SK-N-SH treated with all-trans-retinoic acid at 6 μM for 48 hours (cell line): ENCODE measurements at regions not wholly inside any gene's neighbourhood (a gene's known extent, or its start where the extent isn't known, plus 50 kb on each side); places are given as distances from the start of the nearest gene placed in this dataset.
"Not testable (repeated sequence)": the region's sequence is repeated elsewhere in the genome, so short reads cannot be mapped to it uniquely, and the experiment has no call there.

ENCODE experiments used
- ATAC-seq: fragments of 200-7000 bp; cut with Tn5 transposase; 3 replicates; pipeline ENCODE4 v1.9.1; 2020; ENCODE audit warnings: mild to moderate bottlenecking, moderate library complexity
- ARNTL ChIP-seq: fragments of 450-650 bp; formaldehyde crosslinking; IDR thresholded peaks from 2 replicates; pipeline ENCODE4 v1.5.0; 2020; ENCODE audit warnings: low read depth, mild to moderate bottlenecking, moderate library complexity, borderline replicate concordance
- CREB5 ChIP-seq: fragments of 250-450 bp; sonication (Bioruptor Pico); IDR thresholded peaks from 2 replicates; pipeline ENCODE4 v1.5.1; 2020; ENCODE audit warnings: low read depth, mild to moderate bottlenecking, moderate library complexity
- ESRRG ChIP-seq: fragments of 250-450 bp; sonication (Bioruptor Pico); IDR thresholded peaks from 2 replicates; pipeline ENCODE4 v1.6.1; 2021; ENCODE audit warnings: mild to moderate bottlenecking
- GLIS3 ChIP-seq: fragments of 250-450 bp; sonication (Bioruptor Pico); IDR thresholded peaks from 2 replicates; pipeline ENCODE4 v1.5.0; 2020; ENCODE audit warnings: mild to moderate bottlenecking, moderate library complexity
- SNAI2 ChIP-seq: fragments of 250-450 bp; sonication (Bioruptor Pico); IDR thresholded peaks from 2 replicates; pipeline ENCODE4 v1.5.0; 2020; ENCODE audit warnings: mild to moderate bottlenecking, moderate library complexity
- TCF4 ChIP-seq: fragments of 250-450 bp; sonication (Bioruptor Pico); IDR thresholded peaks from 2 replicates; pipeline ENCODE4 v1.8.0; 2021; ENCODE audit warnings: mild to moderate bottlenecking, moderate library complexity, borderline replicate concordance
- TSHZ2 ChIP-seq: fragments of 250-450 bp; sonication (Bioruptor Pico); IDR thresholded peaks from 2 replicates; pipeline ENCODE4 v1.5.0; 2020; ENCODE audit warnings: mild to moderate bottlenecking, moderate library complexity
- ZFP3 ChIP-seq: fragments of 250-450 bp; sonication (Bioruptor Pico); IDR thresholded peaks from 2 replicates; pipeline ENCODE4 v1.5.0; 2020; ENCODE audit warnings: mild to moderate bottlenecking, moderate library complexity
- ZNF70 ChIP-seq: fragments of 450-650 bp; formaldehyde crosslinking; IDR thresholded peaks from 2 replicates; pipeline ENCODE4 v1.5.0; 2020; ENCODE audit warnings: mild to moderate bottlenecking, moderate library complexity

GRCh38 chr9:65566018-65566417 lies 109.7 kb upstream of the ZNG1E start:
- ATAC-seq = not testable (repeated sequence)

- ATAC-seq = not testable (repeated sequence)
These were observed 156.7 kb upstream of the ZNG1E start for GRCh38 chr9:65519018-65519417.

- ATAC-seq = not testable (repeated sequence)
These were observed 161.3 kb upstream of the ZNG1E start for GRCh38 chr9:65514465-65514864.

- ATAC-seq = not testable (repeated sequence)
These were observed 167.8 kb upstream of the ZNG1E start for GRCh38 chr9:65507897-65508296.

- not testable (repeated sequence) for ATAC-seq
These were observed 171.0 kb upstream of the ZNG1E start for GRCh38 chr9:65504686-65505085.

- ATAC-seq = not testable (repeated sequence)
These were observed 172.0 kb upstream of the ZNG1E start for GRCh38 chr9:65503696-65504095.

- not testable (repeated sequence) for ATAC-seq
These were observed 192.8 kb upstream of the ZNG1E start for GRCh38 chr9:65482890-65483289.

GRCh38 chr9:65481291-65481690 lies 194.4 kb upstream of the ZNG1E start:
- ATAC-seq = not testable (repeated sequence)

- not testable (repeated sequence) for ATAC-seq
These were observed 189.9 kb upstream of the FOXD4L5 start for GRCh38 chr9:65474891-65475290.

GRCh38 chr9:65473059-65473822 lies 188.2 kb upstream of the FOXD4L5 start:
- ATAC-seq = not testable (repeated sequence)

GRCh38 chr9:65471106-65471505 lies 186.1 kb upstream of the FOXD4L5 start:
- ATAC-seq = not testable (repeated sequence)

GRCh38 chr9:65466911-65467734 lies 182.1 kb upstream of the FOXD4L5 start:
- ATAC-seq = not testable (repeated sequence)

- not testable (repeated sequence) for ATAC-seq
These were observed 180.4 kb upstream of the FOXD4L5 start for GRCh38 chr9:65465246-65465895.

- not testable (repeated sequence) for ATAC-seq
These were observed 177.5 kb upstream of the FOXD4L5 start for GRCh38 chr9:65462476-65462875.

GRCh38 chr9:65459756-65460320 lies 174.8 kb upstream of the FOXD4L5 start:
- ATAC-seq = no peak
- no peak for TF ChIP-seq ARNTL (CRISPR knock-in tag)
- no peak for TF ChIP-seq ESRRG (CRISPR knock-in tag)
- TF ChIP-seq, all 23 proteins: peak for 0

GRCh38 chr9:65458992-65459391 lies 174.0 kb upstream of the FOXD4L5 start:
- ATAC-seq = no peak
- TF ChIP-seq ZNF70 (CRISPR knock-in tag) (no peak), TCF4 (CRISPR knock-in tag) (no peak), GLIS3 (CRISPR knock-in tag) (no peak), ARNTL (CRISPR knock-in tag) (no peak), TSHZ2 (CRISPR knock-in tag) (no peak), ZFP3 (CRISPR knock-in tag) (no peak), SNAI2 (no peak), CREB5 (CRISPR knock-in tag) (no peak)
